ENCODE measurements at regions not wholly inside any gene's neighbourhood (a gene's known extent, or its start where the extent isn't known, plus 50 kb on each side); places are given as distances from the start of the nearest gene placed in this dataset.

DNA sequence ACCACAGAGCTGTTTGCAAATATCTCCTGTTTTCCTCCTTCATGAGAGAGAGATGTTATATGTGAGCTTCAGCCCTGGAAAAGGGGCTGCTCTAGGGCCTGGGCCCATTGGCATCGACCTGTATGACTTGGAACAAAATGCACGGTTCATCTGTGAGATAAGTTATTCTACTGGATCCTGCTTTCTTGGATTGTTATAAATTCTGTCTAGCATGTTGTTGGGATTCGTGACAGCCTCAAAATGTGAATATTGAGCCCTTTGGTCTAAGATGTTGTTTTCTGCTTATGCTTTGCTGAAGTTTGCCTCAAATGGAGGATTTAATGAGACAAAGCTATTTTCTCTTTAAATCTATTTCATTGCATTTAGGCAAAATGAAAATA is 372.9 kb downstream of the EN1 start:
- H2BK120ac ChIP-seq (ENCODE audit: low read depth, low read length): no peak overlapping the region
- H3K79me1 ChIP-seq (ENCODE audit: low read depth, low read length): no peaks in the 10 kb centered on the region
- no peak overlapping the region for H3K23ac ChIP-seq (ENCODE audit: low read depth, low read length, poor library complexity)
- no peak overlapping the region for H2BK12ac ChIP-seq (ENCODE audit: low read length)
- H3K4me1 ChIP-seq (ENCODE audit: control insufficient read depth in 2 of 2, insufficient read depth in 1 of 2, low read depth in 1 of 2, low read length in 2 of 2): peaks cover 0 to 12% of the 10 kb centered on the region in 2 donors
- no peak overlapping the region for H3K27ac ChIP-seq (replicated peaks; ENCODE audit: low read length)
- no peak for DNase-seq (ENCODE audit: low spot score)
- H3K18ac ChIP-seq (ENCODE audit: low read length): no peak overlapping the region
- H3K4ac ChIP-seq (ENCODE audit: low read length): no peak overlapping the region
- WGBS, 2 donors (ENCODE audit: extremely low coverage in 2 of 2, insufficient read length in 2 of 2, insufficient replicate concordance in 1 of 2): no CpG with 5 or more reads among the region's 3 CpGs
- H3K4me2 ChIP-seq (ENCODE audit: insufficient read depth, low read length, poor library complexity, severe bottlenecking): no peak overlapping the region
- no peak overlapping the region for H3K9ac ChIP-seq (ENCODE audit: low read depth, low read length, poor library complexity)
- H3K9me3 ChIP-seq (replicated peaks in 1 of 2; ENCODE audit: control insufficient read depth in 2 of 2, insufficient read depth in 1 of 2, low read depth in 1 of 2, low read length in 2 of 2): no peaks in the 10 kb centered on the region
- H2AFZ ChIP-seq (ENCODE audit: low read length): no peak overlapping the region
- H3K14ac ChIP-seq (ENCODE audit: low read length): no peak overlapping the region
- H4K8ac ChIP-seq (ENCODE audit: low read depth, low read length): no peak overlapping the region
- no peak overlapping the region for H4K91ac ChIP-seq (ENCODE audit: low read depth, low read length, poor library complexity)
- H2BK5ac ChIP-seq (ENCODE audit: low read length): no peak overlapping the region
- H3K27me3 ChIP-seq (ENCODE audit: control insufficient read depth in 3 of 3, insufficient read depth in 3 of 3, low read depth in 1 of 3, low read length in 3 of 3): peaks cover 0 to 54% (median 0%) of the 10 kb centered on the region in 3 experiments
- H3K4me3 ChIP-seq (ENCODE audit: low read length in 2 of 2): no peak overlapping the region
- no peak overlapping the region for H2BK15ac ChIP-seq (ENCODE audit: low read length)
- no peak overlapping the region for H2AK5ac ChIP-seq (ENCODE audit: low read depth, low read length)
- no peaks in the 10 kb centered on the region for H3K36me3 ChIP-seq (replicated peaks in 1 of 2; ENCODE audit: control insufficient read depth in 2 of 2, insufficient read depth in 2 of 2, low read length in 2 of 2)

DNA sequence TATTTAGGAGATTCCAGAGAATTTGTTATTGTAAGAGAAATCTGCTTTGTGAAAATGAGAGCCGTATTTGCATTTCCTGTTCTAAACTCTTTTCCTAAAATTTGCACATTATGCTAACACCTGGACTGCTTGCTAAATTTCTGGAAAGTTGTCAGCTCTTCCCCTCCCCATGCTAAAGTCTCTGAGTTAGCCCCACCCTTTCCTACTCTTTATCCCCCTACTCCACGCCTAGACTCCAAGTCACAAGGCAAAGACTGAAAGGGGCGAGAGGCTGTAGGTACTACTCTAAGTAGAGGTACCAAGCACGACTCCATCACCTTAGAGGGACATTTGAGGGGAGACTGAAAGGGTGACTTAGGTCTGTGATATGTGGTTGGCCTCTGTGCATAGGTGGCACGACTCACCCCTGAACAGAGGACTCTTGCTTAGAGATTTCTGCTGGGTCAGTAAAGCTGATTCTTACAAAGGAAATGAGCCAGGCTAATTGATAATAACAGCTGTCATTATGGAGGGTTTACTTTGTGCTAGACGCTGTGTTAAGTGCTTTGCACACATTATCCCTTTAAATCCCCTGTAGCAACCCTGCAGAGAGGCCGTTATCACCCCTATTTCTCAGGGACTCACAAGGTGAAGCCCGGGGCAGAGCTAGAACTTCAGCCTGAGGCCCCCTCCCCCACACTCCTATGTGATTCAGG is 373.5 kb downstream of the EN1 start:
- no CpG with 5 or more reads among the region's 8 CpGs for WGBS, 2 donors (ENCODE audit: extremely low coverage in 2 of 2, insufficient read length in 2 of 2, insufficient replicate concordance in 1 of 2)
- Histone ChIP-seq H3K4me2 (ENCODE audit: insufficient read depth, low read length, poor library complexity, severe bottlenecking) (no peak overlapping the region), H3K4me3 (ENCODE audit: low read length in 2 of 2) (no peak overlapping the region), H3K4me1 (ENCODE audit: control insufficient read depth in 2 of 2, insufficient read depth in 1 of 2, low read depth in 1 of 2, low read length in 2 of 2) (peaks cover 0 to 13% of the 10 kb centered on the region in 2 donors), H3K9ac (ENCODE audit: low read depth, low read length, poor library complexity) (no peak overlapping the region), H3K18ac (ENCODE audit: low read length) (peak overlapping the region; percentile 16), H4K8ac (ENCODE audit: low read depth, low read length) (no peak overlapping the region), H3K79me1 (ENCODE audit: low read depth, low read length) (no peaks in the 10 kb centered on the region), H2AK5ac (ENCODE audit: low read depth, low read length) (no peak overlapping the region), H3K14ac (ENCODE audit: low read length) (no peak overlapping the region), H2BK12ac (ENCODE audit: low read length) (no peak overlapping the region), H4K91ac (ENCODE audit: low read depth, low read length, poor library complexity) (no peak overlapping the region), H3K27ac (replicated peaks; ENCODE audit: low read length) (no peak overlapping the region), H3K9me3 (replicated peaks in 1 of 2; ENCODE audit: control insufficient read depth in 2 of 2, insufficient read depth in 1 of 2, low read depth in 1 of 2, low read length in 2 of 2) (no peaks in the 10 kb centered on the region), H2AFZ (ENCODE audit: low read length) (no peak overlapping the region), H2BK5ac (ENCODE audit: low read length) (no peak overlapping the region), H2BK120ac (ENCODE audit: low read depth, low read length) (no peak overlapping the region), H2BK15ac (ENCODE audit: low read length) (no peak overlapping the region), H3K36me3 (replicated peaks in 1 of 2; ENCODE audit: control insufficient read depth in 2 of 2, insufficient read depth in 2 of 2, low read length in 2 of 2) (no peaks in the 10 kb centered on the region), H3K23ac (ENCODE audit: low read depth, low read length, poor library complexity) (no peak overlapping the region), H3K4ac (ENCODE audit: low read length) (no peak overlapping the region), H3K27me3 (ENCODE audit: control insufficient read depth in 3 of 3, insufficient read depth in 3 of 3, low read depth in 1 of 3, low read length in 3 of 3) (peaks cover 0 to 52% (median 3%) of the 10 kb centered on the region in 3 experiments)
- DNase-seq (ENCODE audit: low spot score): no peak

GRCh38 chr2:118473241-118473640 is 374.2 kb downstream of the EN1 start:
- DNase-seq (ENCODE audit: low spot score): no peak
- Histone ChIP-seq H3K23ac (ENCODE audit: low read depth, low read length, poor library complexity) (no peak overlapping the region), H4K8ac (ENCODE audit: low read depth, low read length) (no peak overlapping the region), H3K27me3 (ENCODE audit: control insufficient read depth in 3 of 3, insufficient read depth in 3 of 3, low read depth in 1 of 3, low read length in 3 of 3) (peaks cover 0 to 54% (median 6%) of the 10 kb centered on the region in 3 experiments), H3K4me1 (ENCODE audit: control insufficient read depth in 2 of 2, insufficient read depth in 1 of 2, low read depth in 1 of 2, low read length in 2 of 2) (peaks cover 0 to 15% of the 10 kb centered on the region in 2 donors), H3K36me3 (replicated peaks in 1 of 2; ENCODE audit: control insufficient read depth in 2 of 2, insufficient read depth in 2 of 2, low read length in 2 of 2) (no peaks in the 10 kb centered on the region), H3K4me2 (ENCODE audit: insufficient read depth, low read length, poor library complexity, severe bottlenecking) (no peak overlapping the region), H3K9ac (ENCODE audit: low read depth, low read length, poor library complexity) (no peak overlapping the region), H2AK5ac (ENCODE audit: low read depth, low read length) (no peak overlapping the region), H2BK12ac (ENCODE audit: low read length) (no peak overlapping the region), H3K79me1 (ENCODE audit: low read depth, low read length) (no peaks in the 10 kb centered on the region), H4K91ac (ENCODE audit: low read depth, low read length, poor library complexity) (no peak overlapping the region), H2BK120ac (ENCODE audit: low read depth, low read length) (no peak overlapping the region), H3K4me3 (ENCODE audit: low read length in 2 of 2) (no peak overlapping the region), H3K9me3 (replicated peaks in 1 of 2; ENCODE audit: control insufficient read depth in 2 of 2, insufficient read depth in 1 of 2, low read depth in 1 of 2, low read length in 2 of 2) (no peaks in the 10 kb centered on the region), H3K27ac (replicated peaks; ENCODE audit: low read length) (no peak overlapping the region), H3K18ac (ENCODE audit: low read length) (no peak overlapping the region), H2BK5ac (ENCODE audit: low read length) (no peak overlapping the region), H2BK15ac (ENCODE audit: low read length) (no peak overlapping the region), H2AFZ (ENCODE audit: low read length) (no peak overlapping the region), H3K14ac (ENCODE audit: low read length) (no peak overlapping the region), H3K4ac (ENCODE audit: low read length) (no peak overlapping the region)
- WGBS, 2 donors (ENCODE audit: extremely low coverage in 2 of 2, insufficient read length in 2 of 2, insufficient replicate concordance in 1 of 2): no CpG with 5 or more reads among the region's 5 CpGs

DNA sequence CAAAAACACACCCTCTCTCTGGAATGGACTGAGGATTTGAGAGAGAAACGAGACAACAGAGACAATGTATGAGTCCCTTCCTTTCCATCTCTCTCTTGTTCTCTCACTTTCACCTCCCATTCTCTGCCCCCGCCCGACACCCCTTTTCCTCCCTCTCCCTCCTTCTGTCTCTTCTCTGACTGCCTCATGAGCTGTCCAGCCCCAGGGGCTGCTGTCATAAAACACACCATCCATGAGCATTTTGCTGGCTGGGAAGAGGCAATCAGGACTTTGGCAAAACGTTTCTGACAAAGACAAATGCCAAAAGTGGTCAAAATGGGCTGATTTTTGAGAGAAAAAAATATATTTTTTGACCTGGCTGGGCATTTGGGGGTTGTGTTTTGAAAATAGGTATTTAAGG is 377.2 kb downstream of the EN1 start:
- H3K27ac ChIP-seq (replicated peaks; ENCODE audit: low read length): no peak overlapping the region
- no peak overlapping the region for H2AFZ ChIP-seq (ENCODE audit: low read length)
- no peak overlapping the region for H2BK5ac ChIP-seq (ENCODE audit: low read length)
- no peak for DNase-seq (ENCODE audit: low spot score)
- H3K23ac ChIP-seq (ENCODE audit: low read depth, low read length, poor library complexity): no peak overlapping the region
- H3K18ac ChIP-seq (ENCODE audit: low read length): no peak overlapping the region
- H3K4ac ChIP-seq (ENCODE audit: low read length): no peak overlapping the region
- H2BK12ac ChIP-seq (ENCODE audit: low read length): no peak overlapping the region
- no peak overlapping the region for H2BK120ac ChIP-seq (ENCODE audit: low read depth, low read length)
- WGBS, 2 donors (ENCODE audit: extremely low coverage in 2 of 2, insufficient read length in 2 of 2, insufficient replicate concordance in 1 of 2): no CpG with 5 or more reads among the region's 4 CpGs
- H3K9me3 ChIP-seq (replicated peaks in 1 of 2; ENCODE audit: control insufficient read depth in 2 of 2, insufficient read depth in 1 of 2, low read depth in 1 of 2, low read length in 2 of 2): no peaks in the 10 kb centered on the region
- H3K4me2 ChIP-seq (ENCODE audit: insufficient read depth, low read length, poor library complexity, severe bottlenecking): no peak overlapping the region
- H3K4me3 ChIP-seq (ENCODE audit: low read length in 2 of 2): no peak overlapping the region
- H3K4me1 ChIP-seq (ENCODE audit: control insufficient read depth in 2 of 2, insufficient read depth in 1 of 2, low read depth in 1 of 2, low read length in 2 of 2): peaks cover 0 to 13% of the 10 kb centered on the region in 2 donors
- H2BK15ac ChIP-seq (ENCODE audit: low read length): no peak overlapping the region
- no peaks in the 10 kb centered on the region for H3K36me3 ChIP-seq (replicated peaks in 1 of 2; ENCODE audit: control insufficient read depth in 2 of 2, insufficient read depth in 2 of 2, low read length in 2 of 2)
- H3K14ac ChIP-seq (ENCODE audit: low read length): no peak overlapping the region
- no peaks in the 10 kb centered on the region for H3K79me1 ChIP-seq (ENCODE audit: low read depth, low read length)
- peaks cover 0 to 41% (median 6%) of the 10 kb centered on the region in 3 experiments for H3K27me3 ChIP-seq (ENCODE audit: control insufficient read depth in 3 of 3, insufficient read depth in 3 of 3, low read depth in 1 of 3, low read length in 3 of 3)
- no peak overlapping the region for H4K8ac ChIP-seq (ENCODE audit: low read depth, low read length)
- no peak overlapping the region for H3K9ac ChIP-seq (ENCODE audit: low read depth, low read length, poor library complexity)
- no peak overlapping the region for H4K91ac ChIP-seq (ENCODE audit: low read depth, low read length, poor library complexity)
- no peak overlapping the region for H2AK5ac ChIP-seq (ENCODE audit: low read depth, low read length)
